Mammary epithelial cell (primary cell): ENCODE measurements at regions not wholly inside any gene's neighbourhood (a gene's known extent, or its start where the extent isn't known, plus 50 kb on each side); places are given as distances from the start of the nearest gene placed in this dataset.

Experiments
- EZH2 ChIP-seq: IDR thresholded peaks from 2 replicates; pipeline ENCODE4 v1.6.1; 2012; ENCODE audit warnings: low read length, inconsistent platforms, borderline replicate concordance
- TF ChIP-seq, protein P1 (sequence below), 2 donors: IDR thresholded peaks in 1 of 2; conservative IDR thresholded peaks in 1 of 2; 2 replicates each; pipeline ENCODE4 v1.5.1; 2011 to 2012; ENCODE audit warnings: inconsistent platforms in 2 of 2, low read length in 2 of 2, mild to moderate bottlenecking in 2 of 2, control low read depth in 1 of 2, low read depth in 1 of 2; ENCODE audit not compliant: insufficient read depth in 1 of 2; ENCODE audit errors: extremely low read depth in 1 of 2

GRCh38 chr12:124440841-124441381 is 126.5 kb downstream of the NCOR2 start:
- TF ChIP-seq, protein P1, sequence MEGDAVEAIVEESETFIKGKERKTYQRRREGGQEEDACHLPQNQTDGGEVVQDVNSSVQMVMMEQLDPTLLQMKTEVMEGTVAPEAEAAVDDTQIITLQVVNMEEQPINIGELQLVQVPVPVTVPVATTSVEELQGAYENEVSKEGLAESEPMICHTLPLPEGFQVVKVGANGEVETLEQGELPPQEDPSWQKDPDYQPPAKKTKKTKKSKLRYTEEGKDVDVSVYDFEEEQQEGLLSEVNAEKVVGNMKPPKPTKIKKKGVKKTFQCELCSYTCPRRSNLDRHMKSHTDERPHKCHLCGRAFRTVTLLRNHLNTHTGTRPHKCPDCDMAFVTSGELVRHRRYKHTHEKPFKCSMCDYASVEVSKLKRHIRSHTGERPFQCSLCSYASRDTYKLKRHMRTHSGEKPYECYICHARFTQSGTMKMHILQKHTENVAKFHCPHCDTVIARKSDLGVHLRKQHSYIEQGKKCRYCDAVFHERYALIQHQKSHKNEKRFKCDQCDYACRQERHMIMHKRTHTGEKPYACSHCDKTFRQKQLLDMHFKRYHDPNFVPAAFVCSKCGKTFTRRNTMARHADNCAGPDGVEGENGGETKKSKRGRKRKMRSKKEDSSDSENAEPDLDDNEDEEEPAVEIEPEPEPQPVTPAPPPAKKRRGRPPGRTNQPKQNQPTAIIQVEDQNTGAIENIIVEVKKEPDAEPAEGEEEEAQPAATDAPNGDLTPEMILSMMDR (conservative IDR thresholded peaks at IDR 0.05 in 1 of 2, IDR thresholded peaks at IDR 0.05 in 1 of 2; ENCODE audit: extremely low read depth in 1 of 2, insufficient read depth in 1 of 2, low read depth in 1 of 2, low read length in 2 of 2): no peak
- no peak for TF ChIP-seq EZH2
